ENCODE measurements at regions not wholly inside any gene's neighbourhood (a gene's known extent, or its start where the extent isn't known, plus 50 kb on each side); places are given as distances from the start of the nearest gene placed in this dataset.

DNA sequence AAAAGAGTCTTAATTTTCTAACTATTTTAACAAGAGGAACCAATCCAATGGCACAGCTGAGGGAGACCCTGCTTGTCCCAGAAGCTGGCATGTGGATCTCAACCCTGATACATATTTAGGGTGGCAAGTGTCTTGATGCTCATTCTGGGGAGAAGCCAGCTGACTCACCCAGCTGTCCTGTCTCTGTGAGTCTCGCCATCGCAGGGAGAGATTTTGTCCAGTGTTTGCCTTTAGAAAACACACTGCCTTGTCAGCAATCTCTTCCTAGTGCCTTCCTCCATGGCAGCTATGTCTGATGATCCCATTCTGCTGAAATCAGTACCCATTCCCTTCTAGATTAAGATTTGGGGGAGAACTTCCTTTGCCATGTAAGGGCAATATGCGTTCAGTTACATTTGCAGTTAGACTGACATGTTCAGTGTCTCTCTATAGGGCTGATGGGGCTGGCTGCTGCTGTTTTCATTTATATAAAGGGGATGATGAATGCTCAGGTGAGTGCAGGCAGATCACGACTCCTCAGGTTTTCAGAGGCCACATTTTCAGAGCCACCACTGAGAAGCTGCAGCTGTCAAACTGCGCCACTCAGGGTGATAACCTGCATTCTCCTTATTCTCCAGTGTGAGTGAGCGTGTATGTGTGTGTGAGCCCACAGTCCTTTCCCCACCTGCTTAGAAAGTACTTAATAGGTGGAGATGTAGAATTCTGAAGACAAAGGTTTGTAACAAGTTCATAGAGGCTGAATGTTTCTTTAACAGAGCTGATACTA lies 217.0 kb downstream of the GAS1 start:
- no peak overlapping the region for H3K4me3 ChIP-seq (replicated peaks; ENCODE audit: low read depth, low read length)
- TF ChIP-seq, protein P1, sequence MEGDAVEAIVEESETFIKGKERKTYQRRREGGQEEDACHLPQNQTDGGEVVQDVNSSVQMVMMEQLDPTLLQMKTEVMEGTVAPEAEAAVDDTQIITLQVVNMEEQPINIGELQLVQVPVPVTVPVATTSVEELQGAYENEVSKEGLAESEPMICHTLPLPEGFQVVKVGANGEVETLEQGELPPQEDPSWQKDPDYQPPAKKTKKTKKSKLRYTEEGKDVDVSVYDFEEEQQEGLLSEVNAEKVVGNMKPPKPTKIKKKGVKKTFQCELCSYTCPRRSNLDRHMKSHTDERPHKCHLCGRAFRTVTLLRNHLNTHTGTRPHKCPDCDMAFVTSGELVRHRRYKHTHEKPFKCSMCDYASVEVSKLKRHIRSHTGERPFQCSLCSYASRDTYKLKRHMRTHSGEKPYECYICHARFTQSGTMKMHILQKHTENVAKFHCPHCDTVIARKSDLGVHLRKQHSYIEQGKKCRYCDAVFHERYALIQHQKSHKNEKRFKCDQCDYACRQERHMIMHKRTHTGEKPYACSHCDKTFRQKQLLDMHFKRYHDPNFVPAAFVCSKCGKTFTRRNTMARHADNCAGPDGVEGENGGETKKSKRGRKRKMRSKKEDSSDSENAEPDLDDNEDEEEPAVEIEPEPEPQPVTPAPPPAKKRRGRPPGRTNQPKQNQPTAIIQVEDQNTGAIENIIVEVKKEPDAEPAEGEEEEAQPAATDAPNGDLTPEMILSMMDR (IDR thresholded peaks at IDR 0.05; ENCODE audit: low read length, missing control alignments), result no peak
- no peak for DNase-seq (ENCODE audit: low read depth)

DNA sequence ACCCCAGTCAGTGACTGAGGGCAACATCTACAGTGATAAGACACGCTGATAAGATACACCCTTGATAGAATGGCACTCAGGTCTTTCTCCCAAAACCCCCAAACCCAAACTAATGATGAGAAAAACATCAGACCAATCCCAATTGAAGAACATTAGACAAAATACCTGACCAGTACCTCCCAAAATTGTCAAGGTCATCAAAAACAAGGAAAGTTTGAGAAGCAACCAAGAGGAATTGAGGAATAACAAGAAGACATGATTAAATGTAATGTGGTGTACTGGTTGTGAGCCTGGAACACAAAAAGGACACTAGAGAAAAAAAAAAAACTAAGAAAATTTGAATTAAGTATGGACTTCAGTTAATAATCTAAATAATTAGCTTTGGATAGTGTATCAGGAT lies 222.8 kb downstream of the GAS1 start:
- TF ChIP-seq, protein P1 (IDR thresholded peaks at IDR 0.05; ENCODE audit: low read length, missing control alignments), result no peak
- no peak for DNase-seq (ENCODE audit: low read depth)
- no peak overlapping the region for H3K4me3 ChIP-seq (replicated peaks; ENCODE audit: low read depth, low read length)

DNA sequence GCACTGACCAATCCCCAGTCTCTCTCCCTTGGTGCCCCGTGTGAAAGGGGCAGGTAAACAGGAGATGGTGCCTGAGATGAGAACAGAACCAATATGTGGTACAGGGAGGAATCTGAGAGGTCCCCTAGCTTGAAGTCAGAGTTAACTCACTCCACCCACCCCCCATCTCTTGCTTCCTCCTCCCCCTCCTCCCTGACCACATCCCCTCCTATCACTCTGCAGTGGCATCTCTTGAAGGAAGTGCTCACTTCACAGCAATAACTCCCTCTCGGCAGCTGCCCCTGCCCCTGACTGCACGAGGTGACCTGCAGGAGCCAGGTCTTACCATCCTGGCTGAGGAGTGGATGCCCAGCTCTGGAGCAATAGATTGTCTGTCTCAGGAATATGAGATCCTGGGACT lies 224.0 kb downstream of the GAS1 start:
- H3K4me3 ChIP-seq (replicated peaks; ENCODE audit: low read depth, low read length), result no peak overlapping the region
- no peak for DNase-seq (ENCODE audit: low read depth)
- TF ChIP-seq, protein P1 (IDR thresholded peaks at IDR 0.05; ENCODE audit: low read length, missing control alignments), result no peak

DNA sequence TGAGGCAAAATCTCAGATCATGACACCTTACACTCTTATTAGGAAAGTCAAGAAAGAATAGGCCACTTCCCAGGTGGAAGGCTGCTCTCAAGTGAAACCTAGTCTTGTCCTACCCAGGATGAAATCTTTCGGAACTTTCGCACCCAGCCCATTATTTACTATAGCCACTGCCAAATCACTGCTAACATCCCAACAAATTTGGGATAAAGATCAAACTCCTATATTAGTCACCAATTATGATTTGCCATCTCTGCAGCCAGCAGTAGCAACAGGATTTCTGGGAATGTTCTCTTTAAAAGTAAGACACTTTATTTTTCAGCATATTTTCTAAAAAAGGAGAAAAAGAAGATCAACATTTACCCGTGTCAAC lies 224.6 kb downstream of the GAS1 start:
- H3K4me3 ChIP-seq (replicated peaks; ENCODE audit: low read depth, low read length), result no peak overlapping the region
- DNase-seq (ENCODE audit: low read depth), result no peak
- TF ChIP-seq, protein P1 (IDR thresholded peaks at IDR 0.05; ENCODE audit: low read length, missing control alignments), result no peak

DNA sequence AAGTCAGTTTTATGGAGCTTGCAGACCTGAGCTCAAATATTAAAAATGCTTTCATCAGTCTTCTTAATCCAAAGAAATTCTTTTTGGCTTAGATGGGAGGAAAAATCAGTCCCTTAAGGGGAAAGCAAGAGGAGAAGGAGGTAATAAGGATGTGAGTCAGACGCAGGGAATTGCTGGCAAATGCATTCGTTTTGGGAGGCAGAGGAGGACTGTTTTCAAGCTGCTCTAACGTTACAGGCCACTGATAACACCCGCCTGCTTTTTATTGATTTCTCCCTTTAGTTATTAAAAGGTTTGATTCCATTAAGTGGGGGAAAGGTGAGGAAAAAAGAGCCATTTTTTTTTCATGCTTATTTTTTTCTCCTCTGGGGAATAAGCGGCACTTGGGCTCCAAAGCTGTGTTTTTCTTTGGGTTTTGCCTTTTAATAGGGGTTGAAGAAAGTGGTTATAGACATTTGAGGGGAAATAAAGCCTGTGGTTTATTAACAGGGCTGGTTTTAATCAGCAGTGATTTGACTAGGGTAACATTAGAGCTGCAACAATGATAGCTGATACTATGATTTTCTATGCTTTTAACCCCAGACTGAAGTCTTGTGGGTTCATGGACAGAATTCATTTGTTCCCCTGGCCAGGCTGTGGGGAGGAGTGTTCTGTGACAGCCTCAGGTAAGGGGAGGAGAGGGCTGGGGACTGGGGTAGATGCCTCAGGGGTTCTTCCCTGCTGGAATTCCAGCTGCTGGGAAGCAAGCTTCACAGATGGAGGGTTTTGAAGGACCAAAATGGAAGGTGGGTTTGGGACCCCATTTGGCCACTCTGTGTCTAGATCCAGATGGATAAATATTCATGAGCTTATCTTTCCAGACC lies 225.2 kb downstream of the GAS1 start:
- TF ChIP-seq, protein P1 (IDR thresholded peaks at IDR 0.05; ENCODE audit: low read length, missing control alignments), result no peak
- peak overlapping the region; percentile 15 for H3K4me3 ChIP-seq (replicated peaks; ENCODE audit: low read depth, low read length)
- DNase-seq (ENCODE audit: low read depth), result peak; percentile 95

DNA sequence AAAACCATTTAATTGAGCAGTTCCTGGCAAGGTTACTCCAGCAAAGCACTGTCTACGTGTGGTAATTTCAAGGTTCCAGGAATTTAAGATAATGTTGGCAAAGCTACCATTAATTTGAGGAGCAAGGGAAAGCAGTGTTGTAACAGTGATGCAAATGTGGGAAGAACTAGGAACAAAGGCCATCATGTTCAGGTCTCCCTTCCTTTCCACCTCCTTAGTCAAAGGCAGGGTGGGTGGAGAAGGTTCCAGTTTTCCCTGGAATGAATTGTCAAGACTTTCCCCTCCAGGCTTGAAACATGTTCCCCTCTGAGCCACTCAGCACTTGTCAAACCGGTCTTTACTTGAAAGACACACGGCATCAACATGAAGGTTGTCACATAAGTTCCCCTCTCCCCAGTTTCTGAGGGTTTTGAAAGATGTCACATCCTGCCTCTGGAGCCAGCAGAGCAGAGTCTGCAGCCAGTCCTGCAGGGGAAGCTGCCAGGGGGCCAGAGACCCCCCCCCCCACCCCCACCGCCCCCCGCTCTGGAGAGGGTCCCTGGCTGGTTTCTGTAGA lies 226.0 kb downstream of the GAS1 start:
- peak; percentile 85 for DNase-seq (ENCODE audit: low read depth)
- TF ChIP-seq, protein P1 (IDR thresholded peaks at IDR 0.05; ENCODE audit: low read length, missing control alignments), result no peak
- peak overlapping the region; percentile 15 for H3K4me3 ChIP-seq (replicated peaks; ENCODE audit: low read depth, low read length)

Data from fibroblast of pulmonary artery (primary cell).